Activated B cell treated with CpG ODN at 0.5 μM for 24 hours (primary cell): ENCODE measurements at regions not wholly inside any gene's neighbourhood (a gene's known extent, or its start where the extent isn't known, plus 50 kb on each side); places are given as distances from the start of the nearest gene placed in this dataset.

Experiments
- ATAC-seq: fragments of 200-7000 bp; cut with Tn5 transposase; one replicate; pipeline ENCODE4 v1.10.0; 2021; ENCODE audit warnings: low read depth, mild to moderate bottlenecking, moderate library complexity
- CTCF ChIA-PET: fragments of 350-600 bp; sonication (Branson Sonifier 250); formaldehyde crosslinking; loops from one replicate; lab custom pipeline; 2021; ENCODE audit warnings: antibody characterized with exemption; lab: Charles Lee
- POLR2A ChIA-PET: fragments of 350-600 bp; sonication (Branson Sonifier 250); formaldehyde crosslinking; loops from one replicate; lab custom pipeline; 2021; ENCODE audit warnings: antibody characterized with exemption; lab: Charles Lee
- DNase-seq: peaks from one replicate; pipeline ENCODE4 v3.0.0; 2022
- H3K27ac Mint-ChIP-seq: one replicate; pipeline ENCODE4 v1.8.0; 2020; ENCODE audit warnings: mixed read lengths
- H3K27me3 Mint-ChIP-seq: one replicate; pipeline ENCODE4 v1.8.0; 2021; ENCODE audit warnings: mixed read lengths
- H3K36me3 Mint-ChIP-seq: one replicate; pipeline ENCODE4 v1.8.0; 2021; ENCODE audit warnings: low read depth, mixed read lengths
- H3K4me1 Mint-ChIP-seq: one replicate; pipeline ENCODE4 v1.8.0; 2021; ENCODE audit warnings: mixed read lengths
- H3K4me3 Mint-ChIP-seq: one replicate; pipeline ENCODE4 v1.8.0; 2020; ENCODE audit warnings: mild to moderate bottlenecking, mixed read lengths
- H3K9me3 Mint-ChIP-seq: one replicate; pipeline ENCODE4 v1.8.0; 2020; ENCODE audit warnings: mixed read lengths
- CTCF ChIP-seq: fragments of 200-600 bp; IDR thresholded peaks from one replicate; pipeline ENCODE4 v1.8.0; 2022; ENCODE audit warnings: antibody characterized with exemption, mild to moderate bottlenecking
- intact Hi-C: fragments of 100-400 bp; cut with micrococcal nuclease; formaldehyde crosslinking; loops from one replicate; pipeline ENCODE4 v1.15.1; 2024

- H3K9me3 Mint-ChIP-seq = peaks cover 3% of the 10 kb centered on the region
- ChIA-PET CTCF (no interaction called here), POLR2A (no interaction called here)
- intact Hi-C loops = no loop called here
- H3K4me3 Mint-ChIP-seq = no peak overlapping the region
- DNase-seq (no peak), ATAC-seq (no peak)
- H3K27ac Mint-ChIP-seq = no peak overlapping the region
- no peaks in the 10 kb centered on the region for H3K36me3 Mint-ChIP-seq
- TF ChIP-seq CTCF = no peak
- H3K4me1 Mint-ChIP-seq = no peaks in the 10 kb centered on the region
- no peaks in the 10 kb centered on the region for H3K27me3 Mint-ChIP-seq
Observed at GRCh38 chr6:164495882-164496495, 813.4 kb downstream of the C6orf118 start.

GRCh38 chr6:164478426-164478825 lies 831.0 kb downstream of the C6orf118 start:
- ATAC-seq = no peak
- Mint-ChIP-seq H3K27ac (no peak overlapping the region), H3K4me1 (no peaks in the 10 kb centered on the region), H3K4me3 (no peak overlapping the region), H3K36me3 (no peaks in the 10 kb centered on the region), H3K9me3 (peaks cover 3% of the 10 kb centered on the region), H3K27me3 (no peaks in the 10 kb centered on the region)
- no peak for TF ChIP-seq CTCF
- POLR2A ChIA-PET = no interaction called here
- no peak for DNase-seq
- intact Hi-C loops = no loop called here
- CTCF ChIA-PET = no interaction called here

- intact Hi-C loops = no loop called here
- H3K4me3 Mint-ChIP-seq = no peak overlapping the region
- POLR2A ChIA-PET = no interaction called here
- ATAC-seq (no peak), DNase-seq (no peak)
- H3K4me1 Mint-ChIP-seq = no peaks in the 10 kb centered on the region
- peaks cover 3% of the 10 kb centered on the region for H3K9me3 Mint-ChIP-seq
- no peaks in the 10 kb centered on the region for H3K27me3 Mint-ChIP-seq
- CTCF ChIA-PET = no interaction called here
- TF ChIP-seq CTCF = no peak
- H3K27ac Mint-ChIP-seq = no peak overlapping the region
- no peaks in the 10 kb centered on the region for H3K36me3 Mint-ChIP-seq
Observed at GRCh38 chr6:164477790-164478189, 831.6 kb downstream of the C6orf118 start.

GRCh38 chr6:164477101-164477500 lies 832.3 kb downstream of the C6orf118 start:
- intact Hi-C loops = no loop called here
- CTCF ChIA-PET = no interaction called here
- TF ChIP-seq CTCF = no peak
- Mint-ChIP-seq H3K4me3 (no peak overlapping the region), H3K27ac (no peak overlapping the region), H3K36me3 (no peaks in the 10 kb centered on the region), H3K4me1 (no peaks in the 10 kb centered on the region), H3K27me3 (no peaks in the 10 kb centered on the region), H3K9me3 (no peaks in the 10 kb centered on the region)
- DNase-seq = no peak
- POLR2A ChIA-PET = no interaction called here
- no peak for ATAC-seq

GRCh38 chr6:164469276-164469949 lies 840.0 kb downstream of the C6orf118 start:
- CTCF ChIA-PET = no interaction called here
- intact Hi-C loops = no loop called here
- no peak for TF ChIP-seq CTCF
- Mint-ChIP-seq H3K27me3 (no peaks in the 10 kb centered on the region), H3K4me1 (no peaks in the 10 kb centered on the region), H3K36me3 (no peaks in the 10 kb centered on the region), H3K4me3 (no peak overlapping the region), H3K27ac (no peak overlapping the region), H3K9me3 (peaks cover 4% of the 10 kb centered on the region)
- no peak for ATAC-seq
- POLR2A ChIA-PET = no interaction called here
- DNase-seq = no peak
